SK-N-SH (cell line): ENCODE measurements at regions not wholly inside any gene's neighbourhood (a gene's known extent, or its start where the extent isn't known, plus 50 kb on each side); places are given as distances from the start of the nearest gene placed in this dataset.

Experiments used
- CTCF ChIA-PET: fragments of 300-600, 350-600 bp; formaldehyde crosslinking; extraction: SDS; loops from one replicate; lab custom pipeline; 2021; lab: Yijun Ruan, JAX
- POLR2A ChIA-PET: fragments of 350-600 bp; sonication (Branson Sonifier 250); formaldehyde crosslinking; extraction: SDS; loops from one replicate; lab custom pipeline; 2020; ENCODE audit warnings: antibody characterized with exemption, inconsistent platforms; lab: Yijun Ruan, JAX
- DNase-seq: peaks from one replicate; pipeline ENCODE4 v3.0.0; 2012
- H2AFZ ChIP-seq: fragments of 200-600 bp; sonication (generic); 2 replicates; pipeline ENCODE4 v1.8.1; 2016; ENCODE audit warnings: antibody characterized with exemption, mild to moderate bottlenecking, low read depth
- H3F3A ChIP-seq: fragments of 200-600 bp; sonication (generic); replicated peaks from 2 replicates; pipeline ENCODE3; 2016; ENCODE audit warnings: antibody characterized with exemption, mild to moderate bottlenecking; ENCODE audit not compliant: insufficient read depth
- H3K27ac ChIP-seq, 2 experiments: fragments of 200-500 bp in 1 of 2; fragments of 200-600 bp in 1 of 2; sonication (Bioruptor generic) in 1 of 2; sonication (generic), shearing (Covaris generic) in 1 of 2; 2 replicates each; pipeline versions ENCODE4 v1.5.1 to v1.6.1; 2014 to 2016; ENCODE audit warnings: low read depth in 2 of 2, inconsistent platforms in 1 of 2, low read length in 1 of 2, mild to moderate bottlenecking in 1 of 2, mixed read lengths in 1 of 2
- H3K27me3 ChIP-seq: fragments of 200-600 bp; sonication (generic), shearing (Covaris generic); 2 replicates; pipeline ENCODE4 v1.6.1; 2016; ENCODE audit warnings: mixed run types; ENCODE audit not compliant: insufficient read depth
- H3K36me3 ChIP-seq, 2 experiments: fragments of 200-500 bp in 1 of 2; fragments of 200-600 bp in 1 of 2; sonication (Bioruptor generic) in 1 of 2; sonication (generic) in 1 of 2; replicated peaks in 1 of 2; 2 replicates each; pipeline versions ENCODE3 to v1.5.1; 2014 to 2016; ENCODE audit warnings: low read length in 1 of 2, mild to moderate bottlenecking in 1 of 2; ENCODE audit not compliant: insufficient read depth in 2 of 2, control insufficient read depth in 1 of 2
- H3K4me1 ChIP-seq, 2 experiments: fragments of 200-500 bp in 1 of 2; fragments of 200-600 bp in 1 of 2; sonication (Bioruptor generic) in 1 of 2; sonication (generic), shearing (Covaris generic) in 1 of 2; 2 replicates each; pipeline versions ENCODE4 v1.5.1 to v1.6.1; 2014 to 2016; ENCODE audit warnings: low read depth in 1 of 2, low read length in 1 of 2, mixed run types in 1 of 2; ENCODE audit not compliant: insufficient read depth in 2 of 2, control insufficient read depth in 1 of 2
- H3K4me2 ChIP-seq: fragments of 200-600 bp; sonication (generic), shearing (Covaris generic); 2 replicates; pipeline ENCODE4 v1.6.1; 2017; ENCODE audit warnings: mixed run types
- H3K4me3 ChIP-seq, 2 experiments: fragments of 200-500 bp in 1 of 2; fragments of 200-600 bp in 1 of 2; sonication (Bioruptor generic) in 1 of 2; sonication (generic), shearing (Covaris generic) in 1 of 2; 2 replicates each; pipeline versions ENCODE4 v1.5.1 to v1.8.1; 2014 to 2016; ENCODE audit warnings: low read depth in 2 of 2, inconsistent platforms in 1 of 2, low read length in 1 of 2, mild to moderate bottlenecking in 1 of 2, mixed read lengths in 1 of 2, moderate library complexity in 1 of 2
- H3K79me2 ChIP-seq: fragments of 200-600 bp; sonication (generic); 2 replicates; pipeline ENCODE4 v1.8.1; 2017; ENCODE audit warnings: mild to moderate bottlenecking; ENCODE audit not compliant: insufficient read depth
- H3K9ac ChIP-seq: fragments of 200-600 bp; sonication (generic); 2 replicates; pipeline ENCODE4 v1.6.1; 2017; ENCODE audit warnings: mixed run types
- H3K9me2 ChIP-seq: fragments of 200-600 bp; sonication (generic); 2 replicates; pipeline ENCODE4 v1.6.1; 2017; ENCODE audit warnings: mixed run types
- H3K9me3 ChIP-seq: fragments of 200-600 bp; sonication (generic); 2 replicates; pipeline ENCODE4 v1.6.1; 2017; ENCODE audit warnings: mixed run types, mild to moderate bottlenecking, moderate library complexity
- H4K20me1 ChIP-seq: fragments of 200-600 bp; sonication (generic); 2 replicates; pipeline ENCODE4 v1.6.1; 2017; ENCODE audit warnings: mild to moderate bottlenecking, mixed run types; ENCODE audit not compliant: insufficient read depth
- CTCF ChIP-seq: fragments of 200-600 bp; sonication (generic); IDR thresholded peaks from 2 replicates; pipeline ENCODE4 v1.6.1; 2017; ENCODE audit warnings: antibody characterized with exemption, mild to moderate bottlenecking, moderate library complexity
- ELF1 ChIP-seq: IDR thresholded peaks from 2 replicates; pipeline ENCODE4 v1.4.0; 2012
- EZH2phosphoT487 ChIP-seq: fragments of 200-600 bp; sonication (generic); IDR thresholded peaks from 2 replicates; pipeline ENCODE4 v1.6.1; 2017; ENCODE audit warnings: low read depth, mixed run types, mild to moderate bottlenecking, antibody characterized with exemption, moderate library complexity, borderline replicate concordance
- FOSL2 ChIP-seq: IDR thresholded peaks from 2 replicates; pipeline ENCODE4 v1.4.0; 2012; ENCODE audit warnings: low read depth, mild to moderate bottlenecking, moderate library complexity, borderline replicate concordance
- FOXJ3 ChIP-seq: sonication (generic); formaldehyde crosslinking; IDR thresholded peaks from 2 replicates; pipeline ENCODE4 v1.5.1; 2020; ENCODE audit warnings: mild to moderate bottlenecking, missing genetic modification reagents
- FOXM1 ChIP-seq: IDR thresholded peaks from 2 replicates; pipeline ENCODE4 v1.4.0; 2012; ENCODE audit warnings: low read depth, mild to moderate bottlenecking
- GABPA ChIP-seq: IDR thresholded peaks from 2 replicates; pipeline ENCODE4 v1.4.0; 2012; ENCODE audit warnings: low read depth, mild to moderate bottlenecking
- GATA2 ChIP-seq: sonication (generic); formaldehyde crosslinking; IDR thresholded peaks from 2 replicates; pipeline ENCODE4 v1.5.0; 2020; ENCODE audit warnings: mild to moderate bottlenecking, missing genetic modification reagents
- IRF3 ChIP-seq: fragments of 150-350 bp; IDR thresholded peaks from 2 replicates; pipeline ENCODE4 v1.6.1; 2016; ENCODE audit warnings: mild to moderate bottlenecking, low read depth, low read length
- MEF2A ChIP-seq: IDR thresholded peaks from 2 replicates; pipeline ENCODE4 v1.4.0; 2012; ENCODE audit warnings: low read depth, borderline replicate concordance
- MXI1 ChIP-seq: IDR thresholded peaks from 2 replicates; pipeline ENCODE4 v1.6.1; 2012; ENCODE audit warnings: mild to moderate bottlenecking, low read depth, low read length, improper control_type of control experiment
- RAD21 ChIP-seq: IDR thresholded peaks from 2 replicates; pipeline ENCODE4 v1.6.1; 2012; ENCODE audit warnings: mild to moderate bottlenecking, low read length
- REST ChIP-seq: IDR thresholded peaks from 2 replicates; pipeline ENCODE4 v1.6.1; 2012; ENCODE audit warnings: mild to moderate bottlenecking, low read depth, low read length, moderate library complexity
- RFX5 ChIP-seq: IDR thresholded peaks from 2 replicates; pipeline ENCODE4 v1.6.1; 2012; ENCODE audit warnings: mild to moderate bottlenecking, improper control_type of control experiment, low read length
- RXRA ChIP-seq: IDR thresholded peaks from 2 replicates; pipeline ENCODE4 v1.4.0; 2012; ENCODE audit warnings: low read depth, mild to moderate bottlenecking, borderline replicate concordance
- TEAD4 ChIP-seq: IDR thresholded peaks from 2 replicates; pipeline ENCODE4 v1.4.0; 2012; ENCODE audit warnings: mild to moderate bottlenecking, borderline replicate concordance; ENCODE audit not compliant: insufficient read depth
- USF1 ChIP-seq: IDR thresholded peaks from 2 replicates; pipeline ENCODE4 v1.4.0; 2012; ENCODE audit warnings: low read depth, borderline replicate concordance
- USF2 ChIP-seq: fragments of 150-350 bp; IDR thresholded peaks from 2 replicates; pipeline ENCODE4 v1.6.1; 2017; ENCODE audit warnings: antibody characterized with exemption, low read length, low read depth, borderline replicate concordance
- YY1 ChIP-seq: IDR thresholded peaks from 2 replicates; pipeline ENCODE4 v1.4.0; 2012; ENCODE audit warnings: low read depth, mild to moderate bottlenecking
- WGBS: methylation state at CpG from one replicate; pipeline ENCODE4 v1.1.6; 2017; ENCODE audit warnings: low lambda C conversion rate; 5-methylcytosine and 5-hydroxymethylcytosine counted together

GRCh38 chr13:40480012-40480914 is 186.2 kb downstream of the FOXO1 start:
- Histone ChIP-seq H3K4me1 (peaks cover 0 to 5% of the 10 kb centered on the region in 2 experiments; a peak in 1 of 4 replicates), H3K27ac (no peak overlapping the region), H3K27me3 (no peaks in the 10 kb centered on the region), H2AFZ (no peak overlapping the region), H4K20me1 (no peaks in the 10 kb centered on the region), H3K36me3 (no peaks in the 10 kb centered on the region), H3F3A (no peaks in the 10 kb centered on the region), H3K4me3 (no peak overlapping the region), H3K79me2 (no peaks in the 10 kb centered on the region), H3K9ac (no peak overlapping the region), H3K4me2 (no peak overlapping the region), H3K9me2 (no peaks in the 10 kb centered on the region), H3K9me3 (no peaks in the 10 kb centered on the region)
- ChIA-PET CTCF (no interaction called here), POLR2A (no interaction called here)
- no peak for DNase-seq
- 78% methylated on average over 12 of the region's 19 CpGs for WGBS
- TF ChIP-seq RXRA = no peak
- no peak for TF ChIP-seq ELF1
- no peak for TF ChIP-seq TEAD4
- no peak for TF ChIP-seq USF1
- no peak for TF ChIP-seq MEF2A
- no peak for TF ChIP-seq FOXJ3 (CRISPR knock-in tag)
- no peak for TF ChIP-seq EZH2phosphoT487
- TF ChIP-seq FOXM1 = no peak
- TF ChIP-seq FOSL2 = no peak
- TF ChIP-seq GABPA = no peak
- TF ChIP-seq IRF3 = no peak
- no peak for TF ChIP-seq RFX5
- TF ChIP-seq REST = no peak
- no peak for TF ChIP-seq YY1
- no peak for TF ChIP-seq CTCF
- TF ChIP-seq USF2 = no peak
- no peak for TF ChIP-seq RAD21
- TF ChIP-seq GATA2 (CRISPR knock-in tag) = no peak
- TF ChIP-seq MXI1 = no peak
